ENCODE measurements at regions not wholly inside any gene's neighbourhood (a gene's known extent, or its start where the extent isn't known, plus 50 kb on each side); places are given as distances from the start of the nearest gene placed in this dataset.
A peak's percentile ranks its signal among the peaks of the same experiment; 100 is the strongest.
"Not testable (repeated sequence)": the region's sequence is repeated elsewhere in the genome, so short reads cannot be mapped to it uniquely, and the experiment has no call there.

- ATAC-seq, result no peak
- no peaks in the 10 kb centered on the region for H3K27me3 ChIP-seq (ENCODE audit: low read depth)
These were observed 173.0 kb downstream of the SEC23A start for GRCh38 chr14:38930022-38930421.

GRCh38 chr14:38929416-38929815 lies 173.6 kb downstream of the SEC23A start:
- TF ChIP-seq CTCF (IDR thresholded peaks at IDR 0.05), result no peak
- no peak overlapping the region for H3K27ac ChIP-seq
- H3K27me3 ChIP-seq (ENCODE audit: low read depth), result no peaks in the 10 kb centered on the region
- intact Hi-C loops (cut with DNase I), result no loop called here
- H3K36me3 ChIP-seq, result no peaks in the 10 kb centered on the region
- no peaks in the 10 kb centered on the region for H3K4me1 ChIP-seq
- no peak for ATAC-seq
- H3K9me3 ChIP-seq, result no peaks in the 10 kb centered on the region
- no peak for DNase-seq
- H3K4me3 ChIP-seq, result no peak overlapping the region

More at GRCh38 chr14:38930022-38930421, 173.0 kb downstream of the SEC23A start:
- Histone ChIP-seq H3K27ac (no peak overlapping the region), H3K36me3 (no peaks in the 10 kb centered on the region), H3K9me3 (no peaks in the 10 kb centered on the region), H3K4me3 (no peak overlapping the region), H3K4me1 (no peaks in the 10 kb centered on the region)
- TF ChIP-seq CTCF (IDR thresholded peaks at IDR 0.05), result no peak
- DNase-seq, result no peak
- intact Hi-C loops (cut with DNase I), result no loop called here

- peak; percentile 32 for DNase-seq
- H3K4me3 ChIP-seq; H3K9me3 ChIP-seq; H3K27ac ChIP-seq; intact Hi-C loops (cut with DNase I); H3K27me3 ChIP-seq (ENCODE audit: low read depth); H3K36me3 ChIP-seq; H3K4me1 ChIP-seq; ATAC-seq: not testable (repeated sequence)
These were observed 181.1 kb downstream of the SEC23A start for GRCh38 chr14:38921893-38922292.

- no peaks in the 10 kb centered on the region for H3K9me3 ChIP-seq
- H3K36me3 ChIP-seq, result no peaks in the 10 kb centered on the region
- H3K27me3 ChIP-seq (ENCODE audit: low read depth), result no peaks in the 10 kb centered on the region
- intact Hi-C loops (cut with DNase I), result no loop called here
- no peak for TF ChIP-seq CTCF (IDR thresholded peaks at IDR 0.05)
- no peak overlapping the region for H3K27ac ChIP-seq
- H3K4me1 ChIP-seq, result no peaks in the 10 kb centered on the region
- DNase-seq (no peak), ATAC-seq (no peak)
- H3K4me3 ChIP-seq, result no peak overlapping the region
These were observed 187.9 kb downstream of the SEC23A start for GRCh38 chr14:38915125-38915524.

GRCh38 chr14:38910092-38910491 lies 192.9 kb downstream of the SEC23A start:
- intact Hi-C loops (cut with DNase I), result no loop called here
- no peak for TF ChIP-seq CTCF (IDR thresholded peaks at IDR 0.05)
- Histone ChIP-seq H3K27me3 (ENCODE audit: low read depth) (no peaks in the 10 kb centered on the region), H3K4me3 (no peak overlapping the region), H3K9me3 (no peaks in the 10 kb centered on the region), H3K27ac (no peak overlapping the region), H3K4me1 (no peaks in the 10 kb centered on the region), H3K36me3 (no peaks in the 10 kb centered on the region)
- ATAC-seq, result no peak
- no peak for DNase-seq

- DNase-seq (no peak), ATAC-seq (no peak)
- Histone ChIP-seq H3K9me3 (no peaks in the 10 kb centered on the region), H3K27me3 (ENCODE audit: low read depth) (no peaks in the 10 kb centered on the region), H3K4me3 (no peak overlapping the region), H3K36me3 (no peaks in the 10 kb centered on the region), H3K27ac (no peak overlapping the region), H3K4me1 (no peaks in the 10 kb centered on the region)
- TF ChIP-seq CTCF (IDR thresholded peaks at IDR 0.05), result no peak
- intact Hi-C loops (cut with DNase I), result no loop called here
These were observed 198.1 kb downstream of the SEC23A start for GRCh38 chr14:38904959-38905358.
